ENCODE measurements at regions not wholly inside any gene's neighbourhood (a gene's known extent, or its start where the extent isn't known, plus 50 kb on each side); places are given as distances from the start of the nearest gene placed in this dataset.

DNA sequence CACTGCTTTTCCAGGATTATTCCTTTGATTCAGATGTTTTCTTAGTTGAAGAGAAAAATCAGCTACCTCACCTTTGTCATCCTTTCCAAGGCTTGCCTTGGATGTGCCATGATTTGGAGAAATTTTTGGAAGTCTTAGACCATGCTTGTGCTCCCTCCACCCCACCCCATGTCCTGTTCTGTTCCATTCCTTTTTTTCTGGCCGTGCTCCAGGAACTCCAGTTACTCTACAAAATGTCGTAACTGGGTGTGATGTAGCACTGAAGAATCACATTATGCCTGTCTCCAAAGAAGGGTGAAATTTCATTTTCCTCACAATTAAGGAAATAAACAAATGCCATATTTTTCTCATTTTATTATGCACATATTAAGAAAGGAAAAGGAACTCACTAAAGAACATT lies 217.8 kb upstream of the ZRANB2 start:
- TF ChIP-seq RAD21 (IDR thresholded peaks at IDR 0.05; ENCODE audit: low read depth) (no peak), EP300 (IDR thresholded peaks at IDR 0.05; ENCODE audit: borderline replicate concordance) (no peak), NFIC (IDR thresholded peaks at IDR 0.05) (no peak), TAF1 (IDR thresholded peaks at IDR 0.05; ENCODE audit: low read depth) (no peak), TEAD4 (IDR thresholded peaks at IDR 0.05) (no peak), YY1 (IDR thresholded peaks at IDR 0.05; ENCODE audit: low read depth) (no peak), CREB1 (IDR thresholded peaks at IDR 0.05; ENCODE audit: low read depth) (no peak), TCF12 (IDR thresholded peaks at IDR 0.05; ENCODE audit: low read depth) (no peak), CEBPB (IDR thresholded peaks at IDR 0.05) (no peak), FOXM1 (IDR thresholded peaks at IDR 0.05; ENCODE audit: borderline replicate concordance, low read depth) (no peak), ZBTB7A (IDR thresholded peaks at IDR 0.05; ENCODE audit: low read depth) (no peak), EGR1 (IDR thresholded peaks at IDR 0.05) (no peak)
- TF ChIP-seq, protein P1, sequence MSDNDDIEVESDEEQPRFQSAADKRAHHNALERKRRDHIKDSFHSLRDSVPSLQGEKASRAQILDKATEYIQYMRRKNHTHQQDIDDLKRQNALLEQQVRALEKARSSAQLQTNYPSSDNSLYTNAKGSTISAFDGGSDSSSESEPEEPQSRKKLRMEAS (IDR thresholded peaks at IDR 0.05), result no peak
- TF ChIP-seq, protein P2, sequence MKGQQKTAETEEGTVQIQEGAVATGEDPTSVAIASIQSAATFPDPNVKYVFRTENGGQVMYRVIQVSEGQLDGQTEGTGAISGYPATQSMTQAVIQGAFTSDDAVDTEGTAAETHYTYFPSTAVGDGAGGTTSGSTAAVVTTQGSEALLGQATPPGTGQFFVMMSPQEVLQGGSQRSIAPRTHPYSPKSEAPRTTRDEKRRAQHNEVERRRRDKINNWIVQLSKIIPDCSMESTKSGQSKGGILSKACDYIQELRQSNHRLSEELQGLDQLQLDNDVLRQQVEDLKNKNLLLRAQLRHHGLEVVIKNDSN (IDR thresholded peaks at IDR 0.05), result no peak

DNA sequence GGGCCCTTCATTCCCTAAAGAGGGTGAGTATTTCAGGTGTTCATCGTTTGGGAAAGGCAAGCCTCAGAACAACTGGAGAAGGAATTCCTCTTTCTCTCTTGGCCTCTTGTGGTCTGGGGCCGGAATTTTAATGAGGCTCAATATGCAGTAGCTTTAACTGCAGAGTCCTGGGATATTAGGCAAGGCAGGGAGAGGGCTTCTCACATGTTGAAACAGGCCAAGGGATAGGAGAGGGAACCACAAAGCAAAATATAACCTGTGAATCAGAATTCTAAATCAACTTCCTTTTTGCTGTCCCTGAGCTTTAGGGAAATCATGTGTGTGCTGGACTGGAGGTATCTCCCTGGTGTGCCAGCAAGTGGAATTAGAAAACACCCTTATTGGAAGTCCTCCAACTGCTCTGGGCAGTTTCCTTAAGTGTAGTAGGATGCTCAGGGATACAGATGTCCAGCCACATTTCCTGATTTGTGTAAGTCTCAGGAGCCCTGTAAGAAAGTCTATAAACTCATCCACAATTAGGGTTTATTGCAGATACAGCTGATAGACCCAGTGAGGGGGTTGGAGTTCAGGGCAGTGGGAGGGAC lies 215.8 kb upstream of the ZRANB2 start:
- TF ChIP-seq EGR1 (IDR thresholded peaks at IDR 0.05), result no peak
- TF ChIP-seq NFIC (IDR thresholded peaks at IDR 0.05), result no peak
- TF ChIP-seq FOXM1 (IDR thresholded peaks at IDR 0.05; ENCODE audit: borderline replicate concordance, low read depth), result no peak

DNA sequence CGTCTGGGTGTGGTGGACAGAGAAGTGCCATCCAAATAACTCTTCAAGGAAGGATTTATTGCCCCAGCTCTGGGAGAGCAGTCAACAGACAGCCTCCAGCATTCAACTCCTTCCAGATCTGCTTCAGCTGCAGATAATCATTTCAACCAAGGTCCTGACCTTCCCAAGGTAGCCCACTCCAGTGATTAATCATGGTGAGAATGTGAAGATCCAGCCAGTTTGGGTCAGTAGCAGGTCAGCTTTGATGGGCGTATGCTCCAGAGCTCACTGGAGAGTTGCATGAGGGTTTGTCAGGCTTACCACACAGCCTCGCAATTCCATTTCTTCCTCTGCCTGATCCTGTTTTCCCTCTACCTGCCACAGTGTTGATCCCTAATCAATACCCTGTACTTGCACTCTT lies 214.5 kb upstream of the ZRANB2 start:
- no peak for TF ChIP-seq ZBTB7A (IDR thresholded peaks at IDR 0.05; ENCODE audit: low read depth)
- TF ChIP-seq EP300 (IDR thresholded peaks at IDR 0.05; ENCODE audit: borderline replicate concordance), result no peak
- TF ChIP-seq TAF1 (IDR thresholded peaks at IDR 0.05; ENCODE audit: low read depth), result no peak
- TF ChIP-seq CEBPB (IDR thresholded peaks at IDR 0.05), result no peak
- TF ChIP-seq CREB1 (IDR thresholded peaks at IDR 0.05; ENCODE audit: low read depth), result no peak
- TF ChIP-seq, protein P3, sequence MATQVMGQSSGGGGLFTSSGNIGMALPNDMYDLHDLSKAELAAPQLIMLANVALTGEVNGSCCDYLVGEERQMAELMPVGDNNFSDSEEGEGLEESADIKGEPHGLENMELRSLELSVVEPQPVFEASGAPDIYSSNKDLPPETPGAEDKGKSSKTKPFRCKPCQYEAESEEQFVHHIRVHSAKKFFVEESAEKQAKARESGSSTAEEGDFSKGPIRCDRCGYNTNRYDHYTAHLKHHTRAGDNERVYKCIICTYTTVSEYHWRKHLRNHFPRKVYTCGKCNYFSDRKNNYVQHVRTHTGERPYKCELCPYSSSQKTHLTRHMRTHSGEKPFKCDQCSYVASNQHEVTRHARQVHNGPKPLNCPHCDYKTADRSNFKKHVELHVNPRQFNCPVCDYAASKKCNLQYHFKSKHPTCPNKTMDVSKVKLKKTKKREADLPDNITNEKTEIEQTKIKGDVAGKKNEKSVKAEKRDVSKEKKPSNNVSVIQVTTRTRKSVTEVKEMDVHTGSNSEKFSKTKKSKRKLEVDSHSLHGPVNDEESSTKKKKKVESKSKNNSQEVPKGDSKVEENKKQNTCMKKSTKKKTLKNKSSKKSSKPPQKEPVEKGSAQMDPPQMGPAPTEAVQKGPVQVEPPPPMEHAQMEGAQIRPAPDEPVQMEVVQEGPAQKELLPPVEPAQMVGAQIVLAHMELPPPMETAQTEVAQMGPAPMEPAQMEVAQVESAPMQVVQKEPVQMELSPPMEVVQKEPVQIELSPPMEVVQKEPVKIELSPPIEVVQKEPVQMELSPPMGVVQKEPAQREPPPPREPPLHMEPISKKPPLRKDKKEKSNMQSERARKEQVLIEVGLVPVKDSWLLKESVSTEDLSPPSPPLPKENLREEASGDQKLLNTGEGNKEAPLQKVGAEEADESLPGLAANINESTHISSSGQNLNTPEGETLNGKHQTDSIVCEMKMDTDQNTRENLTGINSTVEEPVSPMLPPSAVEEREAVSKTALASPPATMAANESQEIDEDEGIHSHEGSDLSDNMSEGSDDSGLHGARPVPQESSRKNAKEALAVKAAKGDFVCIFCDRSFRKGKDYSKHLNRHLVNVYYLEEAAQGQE (IDR thresholded peaks at IDR 0.05; ENCODE audit: low read depth), result no peak
- no peak for TF ChIP-seq NFIC (IDR thresholded peaks at IDR 0.05)
- no peak for TF ChIP-seq FOXM1 (IDR thresholded peaks at IDR 0.05; ENCODE audit: borderline replicate concordance, low read depth)
- TF ChIP-seq RAD21 (IDR thresholded peaks at IDR 0.05; ENCODE audit: low read depth), result no peak
- TF ChIP-seq, protein P2 (IDR thresholded peaks at IDR 0.05), result no peak
- TF ChIP-seq TEAD4 (IDR thresholded peaks at IDR 0.05), result no peak
- TF ChIP-seq YY1 (IDR thresholded peaks at IDR 0.05; ENCODE audit: low read depth), result no peak
- TF ChIP-seq, protein P1 (IDR thresholded peaks at IDR 0.05), result no peak
- no peak for TF ChIP-seq EGR1 (IDR thresholded peaks at IDR 0.05)
- no peak for TF ChIP-seq TCF12 (IDR thresholded peaks at IDR 0.05; ENCODE audit: low read depth)

DNA sequence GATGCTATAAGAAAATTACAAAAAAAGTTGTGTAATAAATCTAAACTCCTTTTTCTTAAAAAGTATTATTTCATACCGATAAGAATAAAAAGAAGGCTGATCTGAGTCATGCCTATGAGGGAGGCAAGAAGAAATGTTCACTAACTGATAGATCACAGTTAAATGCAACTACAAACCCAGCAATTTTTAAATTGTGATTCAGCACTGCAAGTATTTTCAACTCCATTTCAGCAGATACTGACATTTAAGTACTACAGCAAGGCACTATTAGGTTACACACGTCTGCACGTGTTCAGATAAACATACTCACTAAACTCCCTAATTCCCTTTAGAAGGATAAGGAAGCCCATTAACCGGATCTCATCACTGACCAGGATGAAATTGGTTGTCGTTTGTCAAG lies 213.3 kb upstream of the ZRANB2 start:
- no peak for TF ChIP-seq TEAD4 (IDR thresholded peaks at IDR 0.05)
- TF ChIP-seq, protein P3 (IDR thresholded peaks at IDR 0.05; ENCODE audit: low read depth), result no peak
- TF ChIP-seq, protein P1 (IDR thresholded peaks at IDR 0.05), result no peak
- no peak for TF ChIP-seq RAD21 (IDR thresholded peaks at IDR 0.05; ENCODE audit: low read depth)
- no peak for TF ChIP-seq YY1 (IDR thresholded peaks at IDR 0.05; ENCODE audit: low read depth)
- no peak for TF ChIP-seq CREB1 (IDR thresholded peaks at IDR 0.05; ENCODE audit: low read depth)
- no peak for TF ChIP-seq EGR1 (IDR thresholded peaks at IDR 0.05)
- no peak for TF ChIP-seq FOXM1 (IDR thresholded peaks at IDR 0.05; ENCODE audit: borderline replicate concordance, low read depth)
- no peak for TF ChIP-seq TAF1 (IDR thresholded peaks at IDR 0.05; ENCODE audit: low read depth)
- TF ChIP-seq, protein P2 (IDR thresholded peaks at IDR 0.05), result no peak
- no peak for TF ChIP-seq EP300 (IDR thresholded peaks at IDR 0.05; ENCODE audit: borderline replicate concordance)
- no peak for TF ChIP-seq CEBPB (IDR thresholded peaks at IDR 0.05)
- no peak for TF ChIP-seq ZBTB7A (IDR thresholded peaks at IDR 0.05; ENCODE audit: low read depth)
- TF ChIP-seq NFIC (IDR thresholded peaks at IDR 0.05), result no peak
- TF ChIP-seq TCF12 (IDR thresholded peaks at IDR 0.05; ENCODE audit: low read depth), result no peak

DNA sequence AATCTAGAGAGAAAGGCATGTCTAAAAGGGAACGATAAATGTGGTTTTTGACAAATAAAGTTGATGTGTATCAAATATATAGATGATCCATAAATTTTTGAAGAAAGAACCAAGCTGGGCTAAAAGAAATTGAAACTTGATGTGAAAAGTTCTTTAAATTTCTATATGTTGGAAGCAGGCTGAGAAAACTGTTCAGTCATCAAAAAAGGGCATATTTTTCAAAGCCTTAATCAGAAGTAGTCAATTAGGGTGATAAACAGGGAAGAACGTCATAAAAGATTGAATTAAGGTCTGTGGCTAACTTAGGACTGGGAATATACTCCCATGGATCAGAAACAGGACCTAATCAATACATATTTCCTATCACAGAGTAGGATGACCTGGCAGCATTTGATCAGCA lies 211.4 kb upstream of the ZRANB2 start:
- TF ChIP-seq YY1 (IDR thresholded peaks at IDR 0.05; ENCODE audit: low read depth) (no peak), ZBTB7A (IDR thresholded peaks at IDR 0.05; ENCODE audit: low read depth) (no peak), TAF1 (IDR thresholded peaks at IDR 0.05; ENCODE audit: low read depth) (no peak), NFIC (IDR thresholded peaks at IDR 0.05) (no peak), FOXM1 (IDR thresholded peaks at IDR 0.05; ENCODE audit: borderline replicate concordance, low read depth) (no peak)
- TF ChIP-seq, protein P1 (IDR thresholded peaks at IDR 0.05), result no peak
